HFFc6 (cell line): ENCODE measurements at regions not wholly inside any gene's neighbourhood (a gene's known extent, or its start where the extent isn't known, plus 50 kb on each side); places are given as distances from the start of the nearest gene placed in this dataset.

Source experiments
- DNase-seq: peaks from one replicate; pipeline ENCODE4 v3.0.0-alpha.2; 2018
- H3K27ac Mint-ChIP-seq: 2 replicates; pipeline ENCODE4 v1.8.0; 2020; ENCODE audit warnings: mild to moderate bottlenecking, mixed read lengths
- H3K27me3 Mint-ChIP-seq: 2 replicates; pipeline ENCODE4 v1.8.0; 2021; ENCODE audit warnings: mild to moderate bottlenecking, moderate library complexity, mixed read lengths; ENCODE audit not compliant: insufficient read depth
- H3K36me3 Mint-ChIP-seq: 2 replicates; pipeline ENCODE4 v1.8.0; 2021; ENCODE audit warnings: low read depth, mixed read lengths
- H3K4me1 Mint-ChIP-seq: 2 replicates; pipeline ENCODE4 v1.8.0; 2020; ENCODE audit warnings: low read depth, mixed read lengths
- H3K4me3 Mint-ChIP-seq: 2 replicates; pipeline ENCODE4 v1.8.0; 2020; ENCODE audit warnings: mild to moderate bottlenecking, moderate library complexity, mixed read lengths
- H3K9me3 Mint-ChIP-seq: 2 replicates; pipeline ENCODE4 v1.8.0; 2020; ENCODE audit warnings: mild to moderate bottlenecking, mixed read lengths
- TF ChIP-seq, protein P1 (sequence below): fragments of 200-600 bp; sonication (generic); IDR thresholded peaks from 2 replicates; pipeline ENCODE4 v1.5.0; 2021; ENCODE audit warnings: antibody characterized with exemption, mild to moderate bottlenecking

DNA sequence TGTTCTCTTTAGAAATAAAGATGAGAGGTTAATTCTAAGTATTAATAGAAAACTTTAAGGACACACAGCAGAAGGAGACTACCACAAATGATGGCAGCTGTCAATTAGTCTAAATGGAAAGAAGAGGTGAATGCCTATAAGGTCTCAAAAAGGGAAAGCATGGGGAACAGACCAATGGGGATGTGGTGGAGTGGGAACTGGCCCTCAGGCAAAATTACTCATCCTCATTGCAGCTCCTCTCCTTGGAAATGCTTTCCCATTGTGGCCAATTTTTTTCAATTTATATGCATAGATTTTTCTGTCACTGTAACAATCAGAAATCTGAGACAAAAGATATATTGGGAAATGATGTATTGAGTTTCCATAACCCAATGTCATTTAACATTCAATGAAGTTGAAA, 222.9 kb upstream of the DEFB112 start:
- no peak overlapping the region for H3K27ac Mint-ChIP-seq
- H3K9me3 Mint-ChIP-seq = peaks cover 34% of the 10 kb centered on the region
- no peak overlapping the region for H3K4me3 Mint-ChIP-seq
- TF ChIP-seq, protein P1, sequence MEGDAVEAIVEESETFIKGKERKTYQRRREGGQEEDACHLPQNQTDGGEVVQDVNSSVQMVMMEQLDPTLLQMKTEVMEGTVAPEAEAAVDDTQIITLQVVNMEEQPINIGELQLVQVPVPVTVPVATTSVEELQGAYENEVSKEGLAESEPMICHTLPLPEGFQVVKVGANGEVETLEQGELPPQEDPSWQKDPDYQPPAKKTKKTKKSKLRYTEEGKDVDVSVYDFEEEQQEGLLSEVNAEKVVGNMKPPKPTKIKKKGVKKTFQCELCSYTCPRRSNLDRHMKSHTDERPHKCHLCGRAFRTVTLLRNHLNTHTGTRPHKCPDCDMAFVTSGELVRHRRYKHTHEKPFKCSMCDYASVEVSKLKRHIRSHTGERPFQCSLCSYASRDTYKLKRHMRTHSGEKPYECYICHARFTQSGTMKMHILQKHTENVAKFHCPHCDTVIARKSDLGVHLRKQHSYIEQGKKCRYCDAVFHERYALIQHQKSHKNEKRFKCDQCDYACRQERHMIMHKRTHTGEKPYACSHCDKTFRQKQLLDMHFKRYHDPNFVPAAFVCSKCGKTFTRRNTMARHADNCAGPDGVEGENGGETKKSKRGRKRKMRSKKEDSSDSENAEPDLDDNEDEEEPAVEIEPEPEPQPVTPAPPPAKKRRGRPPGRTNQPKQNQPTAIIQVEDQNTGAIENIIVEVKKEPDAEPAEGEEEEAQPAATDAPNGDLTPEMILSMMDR = no peak
- no peaks in the 10 kb centered on the region for H3K36me3 Mint-ChIP-seq
- DNase-seq = no peak
- no peaks in the 10 kb centered on the region for H3K4me1 Mint-ChIP-seq
- H3K27me3 Mint-ChIP-seq = no peaks in the 10 kb centered on the region

DNA sequence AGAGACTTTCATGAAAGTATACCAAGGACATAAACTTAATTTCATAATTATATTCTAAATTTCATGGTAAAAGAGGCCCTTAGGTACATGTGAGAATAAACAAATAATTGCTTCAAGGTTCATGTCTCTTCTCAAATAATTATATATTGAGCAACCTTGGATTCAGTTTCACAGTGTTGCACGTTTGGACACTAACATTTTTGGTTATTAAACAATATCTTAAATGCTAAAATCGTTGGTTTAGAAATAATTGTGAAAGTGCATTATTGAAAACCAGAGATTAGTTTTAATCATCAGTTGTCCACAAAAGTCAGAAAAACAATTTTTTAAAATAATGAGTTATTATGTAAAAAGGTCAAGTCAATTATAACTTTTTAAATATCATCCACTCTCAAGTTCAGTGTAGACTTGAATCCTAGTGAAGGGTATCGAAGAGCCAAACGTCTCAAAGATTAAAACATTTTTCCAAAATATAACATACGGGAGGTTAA, 227.1 kb upstream of the DEFB112 start:
- no peaks in the 10 kb centered on the region for H3K4me1 Mint-ChIP-seq
- no peak overlapping the region for H3K27ac Mint-ChIP-seq
- H3K36me3 Mint-ChIP-seq = no peaks in the 10 kb centered on the region
- no peak overlapping the region for H3K4me3 Mint-ChIP-seq
- TF ChIP-seq, protein P1 = no peak
- peaks cover 33% of the 10 kb centered on the region for H3K9me3 Mint-ChIP-seq
- no peak for DNase-seq
- no peaks in the 10 kb centered on the region for H3K27me3 Mint-ChIP-seq

DNA sequence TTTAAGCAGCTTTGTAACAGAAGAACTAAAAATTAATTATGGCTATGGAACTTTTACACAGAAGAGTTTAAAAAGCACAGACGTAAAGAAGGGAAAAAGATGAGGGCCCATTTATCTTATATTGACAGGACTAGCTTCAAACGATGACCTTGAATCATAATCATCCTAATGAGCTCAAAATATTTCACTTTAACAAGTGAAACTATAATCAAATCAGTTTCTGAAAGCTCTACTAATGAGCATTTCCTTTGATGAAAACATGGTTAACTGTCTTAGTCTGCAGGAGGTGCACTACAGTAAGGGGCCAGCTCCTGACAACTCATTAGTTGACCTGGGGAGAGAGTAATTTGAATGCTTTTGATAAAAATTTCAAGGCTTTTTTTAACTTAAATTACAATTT, 228.0 kb upstream of the DEFB112 start:
- Mint-ChIP-seq H3K36me3 (no peaks in the 10 kb centered on the region), H3K4me3 (no peak overlapping the region), H3K9me3 (peaks cover 33% of the 10 kb centered on the region), H3K27ac (no peak overlapping the region), H3K4me1 (no peaks in the 10 kb centered on the region), H3K27me3 (no peaks in the 10 kb centered on the region)
- no peak for DNase-seq
- TF ChIP-seq, protein P1 = no peak

DNA sequence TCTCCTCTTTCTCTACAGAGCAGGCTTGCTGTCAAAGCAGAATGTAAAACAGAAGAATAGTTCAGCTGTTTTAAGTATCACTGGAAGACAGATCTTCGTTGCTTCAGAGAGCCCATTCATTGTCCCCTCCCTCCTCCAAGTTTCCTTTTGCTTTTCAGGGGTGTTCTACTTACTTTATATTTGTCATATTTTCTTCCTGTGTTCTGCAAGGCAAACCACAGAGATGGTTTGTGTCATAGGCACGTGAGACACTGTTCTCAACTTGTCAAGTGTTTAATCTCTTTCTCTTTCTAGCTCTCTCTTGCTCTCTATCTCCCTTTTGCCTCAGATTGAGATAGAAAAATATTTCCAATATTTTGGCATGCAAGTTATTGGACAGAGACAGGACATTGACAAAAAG, 228.9 kb upstream of the DEFB112 start:
- Mint-ChIP-seq H3K27ac (no peak overlapping the region), H3K27me3 (no peaks in the 10 kb centered on the region), H3K4me1 (no peaks in the 10 kb centered on the region), H3K36me3 (no peaks in the 10 kb centered on the region), H3K9me3 (peaks cover 29% of the 10 kb centered on the region), H3K4me3 (no peak overlapping the region)
- DNase-seq = no peak
- TF ChIP-seq, protein P1 = no peak

DNA sequence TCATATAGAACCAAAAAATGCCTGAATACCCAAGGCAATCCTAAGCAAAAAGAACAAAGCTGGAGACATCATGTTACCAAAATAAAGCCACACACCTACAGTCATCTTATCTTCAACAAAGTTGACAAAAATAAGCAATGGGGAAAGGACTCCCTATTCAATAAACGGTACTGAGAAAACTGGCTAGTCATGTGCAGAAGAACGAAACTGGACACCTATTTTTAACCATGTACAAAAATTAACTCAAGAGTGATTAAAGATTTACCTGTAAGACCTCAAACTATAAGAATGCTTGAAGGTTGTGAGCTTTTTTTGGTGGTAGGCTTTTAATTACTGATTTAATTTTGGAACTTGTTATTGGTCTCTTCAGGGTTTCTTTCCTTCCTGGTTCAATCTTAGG, 236.0 kb upstream of the DEFB112 start:
- Mint-ChIP-seq H3K27ac (no peak overlapping the region), H3K4me3 (no peak overlapping the region), H3K36me3 (no peaks in the 10 kb centered on the region), H3K9me3 (peaks cover 16% of the 10 kb centered on the region), H3K4me1 (no peaks in the 10 kb centered on the region), H3K27me3 (no peaks in the 10 kb centered on the region)
- DNase-seq = no peak
- TF ChIP-seq, protein P1 = no peak

DNA sequence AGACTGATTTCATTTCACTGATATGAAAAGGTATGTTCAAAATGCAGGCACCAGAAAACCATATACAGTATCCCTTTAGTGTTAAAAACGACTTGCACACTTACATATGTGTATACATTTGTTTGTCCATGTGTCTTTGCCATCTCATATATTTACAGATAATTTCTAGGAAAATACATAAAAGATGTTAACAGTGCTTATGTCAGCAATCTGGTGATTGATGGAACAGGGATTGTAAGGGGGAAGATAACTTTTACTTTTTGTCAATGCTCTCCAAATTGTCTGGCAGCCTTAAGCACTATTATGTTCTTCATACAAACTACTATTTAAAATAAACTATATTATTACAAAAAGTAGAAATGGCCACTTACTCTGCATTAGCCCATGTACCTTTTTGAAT, 238.5 kb upstream of the DEFB112 start:
- peaks cover 26% of the 10 kb centered on the region for H3K9me3 Mint-ChIP-seq
- H3K27me3 Mint-ChIP-seq = no peaks in the 10 kb centered on the region
- no peaks in the 10 kb centered on the region for H3K36me3 Mint-ChIP-seq

More for the DNA sequence above, 238.5 kb upstream of the DEFB112 start:
- no peak overlapping the region for H3K4me3 Mint-ChIP-seq
- TF ChIP-seq, protein P1 = no peak
- no peak overlapping the region for H3K27ac Mint-ChIP-seq
- no peak for DNase-seq
- no peaks in the 10 kb centered on the region for H3K4me1 Mint-ChIP-seq
